ENCODE measurements at regions not wholly inside any gene's neighbourhood (a gene's known extent, or its start where the extent isn't known, plus 50 kb on each side); places are given as distances from the start of the nearest gene placed in this dataset.

DNA sequence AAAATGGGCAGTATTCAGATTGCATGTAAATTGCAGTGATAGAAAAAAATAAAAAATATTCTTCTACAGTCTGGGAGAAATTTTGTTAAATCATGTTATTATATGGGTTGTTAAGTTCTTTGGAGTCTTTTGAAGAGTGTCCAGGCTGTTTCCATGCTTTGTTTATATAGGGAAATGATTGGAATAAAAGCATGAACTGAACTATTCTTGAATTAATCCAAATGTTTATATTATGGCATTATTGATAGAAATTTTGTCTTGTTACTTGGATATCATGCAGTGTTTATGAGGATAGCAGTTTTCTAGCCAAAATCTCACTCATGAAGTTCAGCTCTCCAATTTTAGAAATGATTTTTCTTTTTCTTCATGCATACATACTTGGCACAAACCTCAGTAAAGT is 108.2 kb upstream of the NAV3 start:
- no peak for DNase-seq

DNA sequence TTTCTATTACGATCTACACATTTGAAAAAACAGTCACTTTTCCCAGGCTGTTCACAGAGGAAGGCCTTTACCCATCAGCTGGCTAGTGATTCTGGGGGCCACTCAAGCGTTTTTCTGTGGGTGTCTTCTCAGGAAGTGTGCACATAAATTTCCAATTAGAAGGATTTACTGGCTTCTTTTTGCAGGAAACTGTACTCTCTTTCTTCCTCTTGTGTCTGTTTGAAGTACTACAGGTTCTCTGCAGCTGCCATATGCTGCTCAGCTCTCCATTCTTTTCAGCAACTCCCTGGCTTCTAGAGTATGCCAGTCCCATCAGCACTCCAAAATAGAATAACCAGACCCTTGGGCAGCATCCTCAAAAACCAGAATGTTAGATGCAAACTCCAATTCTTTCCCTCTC is 110.4 kb upstream of the NAV3 start:
- DNase-seq = no peak

DNA sequence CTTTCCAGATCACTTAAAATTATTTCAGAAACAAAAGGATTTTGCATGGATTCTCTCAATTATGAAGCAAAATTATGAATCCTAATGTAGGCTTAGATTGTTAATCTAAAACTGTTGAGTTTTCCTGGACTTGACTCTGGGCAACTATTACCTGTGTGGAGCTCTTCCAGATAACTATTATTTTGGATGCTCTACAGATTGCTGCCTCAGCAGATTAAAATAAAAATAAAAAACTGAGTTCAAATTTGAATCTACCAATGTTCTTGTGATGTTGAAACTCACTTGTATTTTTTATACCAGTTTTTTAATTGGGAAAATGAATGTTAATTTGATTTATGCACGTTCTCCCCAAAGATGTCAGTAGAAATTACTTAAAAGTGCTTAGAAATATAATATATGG is 120.5 kb upstream of the NAV3 start:
- no peak for DNase-seq

DNA sequence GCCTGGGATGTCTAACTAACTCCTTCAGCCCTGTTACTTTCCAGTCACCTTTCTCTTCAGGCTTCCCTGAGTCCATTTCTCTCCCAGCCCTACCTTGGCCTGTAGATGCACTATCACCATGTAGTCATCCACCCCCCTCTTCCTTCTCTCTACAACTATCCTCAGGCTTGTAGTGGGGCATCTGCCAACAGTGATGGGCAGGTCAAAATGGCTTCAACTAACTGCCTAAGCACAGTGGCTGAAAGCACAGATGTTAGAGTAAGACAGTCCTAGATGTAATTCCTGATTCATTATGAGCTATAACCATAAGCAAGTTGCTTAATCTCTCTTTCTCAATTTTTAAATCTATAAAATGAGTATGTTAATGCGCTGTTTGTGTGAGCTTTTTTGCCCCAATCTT is 133.6 kb upstream of the NAV3 start:
- no peak for DNase-seq

DNA sequence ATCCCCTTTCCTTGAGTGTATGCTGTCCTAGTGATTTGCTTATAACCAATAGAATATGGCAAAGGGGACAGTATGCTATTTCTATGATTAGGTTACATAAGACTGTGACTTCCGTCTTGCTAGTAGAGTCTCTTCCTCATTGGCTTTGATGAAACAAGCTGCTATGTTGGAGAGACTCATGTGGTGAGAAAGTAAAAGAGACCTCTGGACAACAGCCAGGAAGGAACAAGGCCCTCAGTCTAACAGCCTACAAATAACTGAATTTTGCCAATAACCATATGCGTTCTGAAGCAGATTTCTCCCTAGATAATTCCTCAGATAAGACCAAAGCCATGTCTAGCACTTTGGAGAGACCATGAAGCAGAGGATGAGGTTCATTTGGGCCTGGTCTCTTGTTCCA is 134.5 kb upstream of the NAV3 start:
- DNase-seq = no peak

DNA sequence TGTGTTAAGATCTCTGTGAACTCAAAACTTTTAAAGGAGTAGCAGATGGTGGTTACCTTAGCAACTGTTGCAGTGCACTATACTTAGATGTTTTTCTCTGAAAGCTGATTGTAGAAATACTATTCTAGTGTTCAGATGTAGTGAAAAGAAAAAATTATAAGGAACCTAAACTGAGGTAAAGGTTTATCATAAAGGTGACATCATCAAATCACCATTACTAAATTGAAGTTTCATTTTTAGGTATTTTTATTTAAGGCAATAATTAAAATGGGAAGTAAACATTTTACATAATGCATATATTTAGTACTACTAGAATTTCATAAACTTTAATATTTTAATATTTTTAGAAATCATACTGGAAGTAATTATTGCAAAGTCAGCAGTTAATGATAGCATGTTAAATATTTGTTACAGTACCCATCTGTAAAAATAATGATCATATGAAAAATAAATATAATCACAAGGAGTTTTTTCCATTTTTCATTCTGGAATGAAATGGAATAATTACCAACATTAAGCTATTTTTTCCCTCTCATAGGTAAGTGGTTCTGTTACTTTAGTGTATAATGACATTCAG is 141.1 kb upstream of the NAV3 start:
- DNase-seq = no peak

DNA sequence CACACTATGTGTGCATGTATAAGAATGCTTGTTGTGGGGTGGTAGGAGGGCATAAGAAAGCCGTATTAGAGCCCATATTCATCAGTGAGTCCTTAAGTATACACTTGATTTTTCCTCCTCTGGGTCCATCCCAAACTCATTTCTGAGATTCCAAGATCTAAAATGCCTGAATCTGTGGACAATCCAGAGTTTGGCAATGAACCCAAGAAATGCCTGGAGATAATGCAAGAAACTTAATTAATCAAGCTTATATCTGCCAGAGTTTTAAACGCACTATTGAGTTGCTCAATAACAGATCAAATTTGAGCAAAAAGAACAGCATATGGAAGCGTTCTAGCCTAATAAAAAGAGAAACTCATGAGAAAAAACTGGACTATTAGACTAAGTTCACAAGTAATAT is 143.4 kb upstream of the NAV3 start:
- DNase-seq = no peak

DNA sequence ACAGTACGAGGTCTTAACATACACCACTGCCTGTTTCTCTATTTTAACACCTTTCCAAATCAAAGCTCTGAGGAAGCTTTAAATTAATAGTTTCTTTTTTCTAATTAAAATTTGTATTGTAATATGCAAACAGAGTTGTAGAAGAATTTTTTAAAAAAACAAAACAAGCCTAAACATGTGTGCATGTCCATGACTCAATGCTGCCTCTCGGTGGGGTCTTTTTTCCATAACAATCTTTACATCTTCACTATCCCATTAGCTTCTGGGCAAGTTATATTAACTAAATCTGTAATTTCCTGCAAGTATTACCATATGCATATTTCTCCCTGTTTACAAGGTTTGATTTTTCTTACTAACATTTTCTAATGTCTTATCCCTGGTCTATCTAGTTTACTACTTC is 143.9 kb upstream of the NAV3 start:
- no peak for DNase-seq

DNA sequence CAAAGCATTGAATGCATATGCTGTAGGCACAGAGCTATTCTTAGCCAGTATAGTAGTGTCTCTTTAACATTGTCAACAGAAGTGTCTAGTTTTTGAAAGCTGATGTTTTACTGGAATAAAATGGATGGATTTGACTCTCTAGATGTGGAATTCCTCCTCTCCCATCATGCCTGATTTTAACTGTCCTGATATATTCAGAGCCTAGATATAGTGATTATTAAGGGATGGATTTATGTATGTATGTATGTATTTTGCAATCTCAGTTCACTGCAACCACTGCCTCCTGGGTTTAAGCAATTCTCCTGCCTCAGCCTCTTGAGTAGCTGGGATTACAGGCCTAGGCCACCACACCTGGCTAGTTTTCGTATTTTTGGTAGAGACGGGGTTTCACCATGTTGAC is 144.8 kb upstream of the NAV3 start:
- DNase-seq = no peak

DNA sequence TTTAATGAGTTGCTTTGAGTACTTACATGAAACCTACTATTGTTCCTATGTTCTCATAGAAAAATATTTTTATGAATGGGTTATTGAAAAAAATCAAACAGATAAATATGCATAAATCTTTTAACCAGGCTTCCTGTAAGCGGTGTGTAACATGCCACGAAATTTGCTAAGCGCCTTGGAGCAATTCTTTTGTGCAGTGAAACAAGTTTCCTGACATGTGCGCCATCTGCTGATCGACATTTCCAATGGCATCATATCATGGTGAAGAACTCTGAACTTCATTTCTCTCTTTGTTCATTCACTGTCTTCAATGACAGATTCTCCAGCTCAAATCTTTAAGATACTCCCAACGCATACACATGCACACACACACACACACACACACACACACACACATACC is 145.6 kb upstream of the NAV3 start:
- DNase-seq = no peak

DNA sequence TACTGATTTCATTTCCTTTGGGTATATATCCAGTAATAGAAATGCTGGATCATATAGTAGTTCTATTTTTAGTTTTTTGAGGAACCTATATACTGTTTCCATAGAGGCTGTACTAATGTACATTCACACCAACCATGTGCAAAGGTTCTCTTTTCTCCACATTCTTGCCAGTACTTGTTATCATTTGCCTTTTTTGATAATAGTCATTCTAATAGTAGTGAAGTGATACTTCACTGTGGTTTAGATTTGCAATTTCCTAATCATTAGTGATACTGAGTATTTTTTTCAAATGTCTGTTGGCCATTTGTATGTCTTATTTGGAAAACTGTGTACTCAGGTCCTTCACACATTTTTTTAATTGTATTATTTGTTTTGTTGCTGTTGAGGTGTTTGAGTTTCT is 148.2 kb upstream of the NAV3 start:
- no peak for DNase-seq

DNA sequence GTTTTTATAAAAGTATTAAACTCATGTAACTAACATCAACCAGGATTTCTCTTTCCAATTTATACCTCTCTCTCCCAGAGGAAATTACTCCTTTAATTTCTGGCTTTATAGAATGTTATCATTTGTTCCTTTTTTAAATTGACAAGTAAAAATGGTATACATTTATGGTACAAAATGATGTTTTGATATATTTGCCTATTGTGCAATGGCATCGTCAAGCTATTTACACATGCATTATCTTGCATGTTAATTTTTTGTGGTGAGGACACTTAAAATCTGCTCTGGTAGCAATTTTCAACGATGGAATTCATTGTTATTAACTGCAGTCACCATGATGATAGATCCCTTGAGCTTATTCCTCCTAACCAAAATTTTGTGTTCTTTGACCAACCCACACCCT is 149.0 kb upstream of the NAV3 start:
- no peak for DNase-seq

DNA sequence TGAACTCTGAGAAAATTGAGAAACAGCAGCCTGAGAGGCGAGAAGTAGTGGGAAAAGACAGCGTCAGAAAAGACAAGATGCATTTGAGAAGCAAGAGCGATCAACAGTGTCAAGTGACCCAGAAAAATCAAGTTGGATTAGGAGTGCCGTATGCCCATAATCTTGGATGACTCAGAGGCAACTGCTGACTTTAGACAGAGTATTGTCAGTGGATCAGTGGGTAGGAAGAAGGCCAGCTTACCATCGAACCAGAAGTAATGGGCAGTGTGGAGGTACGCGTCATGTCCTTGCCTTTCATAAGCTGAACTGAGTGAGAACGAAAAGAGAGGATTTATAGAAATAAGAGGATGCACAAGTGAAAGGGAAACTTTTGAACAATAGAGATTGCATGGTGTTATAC is 151.0 kb upstream of the NAV3 start:
- no peak for DNase-seq

DNA sequence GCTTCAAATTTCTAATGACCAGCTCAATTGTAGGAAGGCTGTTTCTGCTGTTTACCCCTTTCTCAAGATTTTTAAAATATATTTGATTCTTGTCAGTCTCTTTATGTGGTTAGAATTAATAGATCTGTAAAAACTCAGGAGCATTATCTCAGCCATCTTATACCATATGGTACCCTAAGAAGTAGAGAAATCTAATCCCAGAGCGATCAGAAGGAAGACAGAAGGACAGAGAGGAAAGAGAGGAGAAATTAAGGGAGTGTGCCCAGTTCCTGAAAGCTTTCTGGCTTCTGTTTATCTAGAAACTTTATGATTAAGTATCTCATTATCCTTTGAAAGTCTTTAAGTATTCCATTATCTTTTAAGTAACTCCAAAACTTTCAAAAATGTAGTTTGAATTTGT is 152.1 kb upstream of the NAV3 start:
- DNase-seq = no peak

DNA sequence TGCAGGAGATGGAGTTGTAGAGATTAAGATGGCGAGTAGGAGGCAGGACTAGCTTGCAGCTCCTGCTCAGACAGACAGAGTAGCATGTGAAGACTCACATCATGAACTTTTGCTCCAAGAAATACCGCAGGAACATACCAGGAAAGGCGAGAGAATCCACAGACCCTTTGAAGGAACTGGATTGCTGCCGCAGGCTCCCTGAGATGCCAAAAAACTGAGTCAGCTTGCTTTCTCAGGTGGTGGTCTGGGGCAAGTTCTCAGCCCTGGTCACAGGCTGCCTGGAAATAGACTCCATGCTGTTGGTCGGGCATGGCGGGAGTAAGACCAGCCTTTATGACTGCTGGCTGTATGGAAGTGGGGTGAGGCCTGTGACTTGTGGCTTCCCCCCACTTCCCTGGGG is 163.6 kb upstream of the NAV3 start:
- DNase-seq = no peak

DNA sequence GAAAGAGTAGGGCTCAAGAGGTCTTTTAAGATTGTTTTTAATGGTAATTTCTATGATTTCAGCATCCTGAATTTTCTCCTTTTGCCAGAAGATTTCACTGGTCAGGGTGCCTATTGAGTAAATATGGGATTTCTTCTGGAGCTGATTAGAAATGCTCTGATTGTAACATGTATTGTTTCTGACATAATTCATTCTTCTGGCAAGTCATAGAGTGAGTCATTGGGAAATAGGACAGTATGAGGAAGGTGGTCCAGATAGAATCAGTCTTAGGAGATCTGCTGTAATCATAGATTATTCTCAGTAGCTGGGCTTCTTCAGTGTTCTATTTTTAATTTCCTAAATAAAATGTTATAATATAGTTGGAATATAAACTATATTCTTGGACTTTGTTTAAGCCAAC is 182.0 kb upstream of the NAV3 start:
- no peak for DNase-seq

DNA sequence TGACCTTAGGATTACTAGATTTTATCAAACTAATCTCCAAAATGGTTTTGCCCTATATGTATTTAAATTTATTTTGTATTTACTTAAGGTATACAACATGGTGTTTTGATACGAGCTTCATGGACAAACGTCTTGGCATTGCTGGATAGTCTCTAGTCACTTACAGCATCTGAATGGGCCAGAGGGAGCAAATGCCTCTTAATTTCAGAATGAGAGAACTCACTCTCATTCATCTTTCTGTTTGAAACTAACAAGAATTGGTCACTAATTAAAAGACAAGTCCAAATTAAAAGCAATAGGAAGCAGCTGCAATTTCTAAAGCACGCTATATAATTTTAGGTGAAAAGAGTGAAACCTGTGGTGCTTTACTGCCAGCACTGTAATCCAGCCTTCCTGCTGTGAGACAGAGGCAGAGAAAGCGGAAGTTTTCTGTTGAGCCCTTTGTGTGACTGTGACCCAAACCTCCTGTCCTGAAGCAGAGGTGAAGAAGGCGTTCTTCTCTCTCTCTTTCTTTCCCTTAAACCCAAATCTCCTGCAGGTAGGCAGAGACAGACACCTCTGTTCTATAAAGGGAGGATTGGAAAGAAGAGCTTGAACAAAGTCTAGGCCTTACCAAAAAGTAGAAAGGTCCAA is 184.6 kb upstream of the NAV3 start:
- no peak for DNase-seq

DNA sequence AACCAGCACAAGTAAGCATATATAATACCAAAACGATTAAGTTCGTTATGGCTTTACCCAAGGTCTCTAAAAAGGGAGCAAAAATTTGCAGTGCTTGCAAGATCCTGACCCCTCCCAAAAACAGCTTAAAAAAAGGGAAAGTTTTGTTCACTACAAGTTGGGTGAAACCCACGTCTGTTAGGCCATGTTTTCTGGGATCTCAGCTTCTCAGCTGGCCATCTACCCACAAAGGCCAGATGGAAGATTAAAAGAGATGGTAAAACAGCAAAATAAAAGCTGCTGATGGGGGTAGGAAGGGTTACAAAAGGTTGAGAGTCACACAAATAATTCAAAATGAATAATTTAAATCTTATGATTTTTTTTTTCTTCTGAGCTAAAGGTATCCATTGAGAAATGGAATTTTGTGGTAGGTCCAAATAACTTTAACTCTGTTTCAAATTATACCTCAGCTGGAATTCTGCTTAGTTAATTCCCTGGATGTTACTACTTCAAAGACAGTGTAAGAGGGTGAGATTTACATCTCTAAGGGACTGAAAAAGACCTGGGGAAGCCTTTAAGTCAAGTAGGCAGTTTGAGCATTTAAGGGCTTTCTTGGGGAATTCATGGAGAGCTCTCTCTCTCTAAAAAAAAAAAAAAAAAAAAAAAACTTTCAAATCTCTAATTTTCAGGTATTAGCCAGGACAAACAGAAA is 185.6 kb upstream of the NAV3 start:
- no peak for DNase-seq

DNA sequence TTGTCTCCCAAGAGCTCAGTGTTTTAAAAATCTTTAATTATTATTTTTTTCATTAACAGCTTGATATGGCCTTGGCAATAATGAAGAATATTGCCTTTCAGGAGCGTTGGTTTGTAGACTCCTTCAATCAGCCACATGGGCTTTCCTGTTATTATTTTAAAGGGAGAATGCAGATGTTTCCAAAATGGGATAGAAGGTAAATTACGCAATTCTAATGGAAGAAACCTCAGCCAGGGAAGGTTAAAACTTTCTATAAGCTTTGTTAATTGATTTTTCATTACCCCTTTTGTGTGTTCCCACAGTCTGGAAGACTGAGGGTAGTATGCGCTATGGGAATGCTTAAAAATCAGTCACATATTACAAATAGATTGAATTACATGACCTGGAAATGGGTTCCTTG is 188.4 kb upstream of the NAV3 start:
- no peak for DNase-seq

DNA sequence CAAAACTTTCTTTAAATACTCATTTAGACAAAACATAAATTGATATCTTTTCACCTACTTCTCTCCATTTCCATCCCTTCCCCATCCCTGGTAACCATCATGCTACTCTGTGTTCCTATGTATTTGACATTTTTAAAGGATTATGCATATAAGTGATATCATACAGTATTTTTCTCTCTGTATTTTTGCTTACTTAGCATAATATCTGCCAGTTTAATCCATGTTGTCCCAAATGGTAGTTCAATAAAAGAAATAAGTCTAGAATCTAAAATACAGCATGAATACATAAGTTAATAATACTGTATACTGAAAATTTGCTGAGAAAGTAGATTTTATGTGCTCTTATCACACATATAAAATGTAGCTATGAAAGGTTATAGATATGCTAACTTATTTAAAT is 190.3 kb upstream of the NAV3 start:
- DNase-seq = no peak

DNA sequence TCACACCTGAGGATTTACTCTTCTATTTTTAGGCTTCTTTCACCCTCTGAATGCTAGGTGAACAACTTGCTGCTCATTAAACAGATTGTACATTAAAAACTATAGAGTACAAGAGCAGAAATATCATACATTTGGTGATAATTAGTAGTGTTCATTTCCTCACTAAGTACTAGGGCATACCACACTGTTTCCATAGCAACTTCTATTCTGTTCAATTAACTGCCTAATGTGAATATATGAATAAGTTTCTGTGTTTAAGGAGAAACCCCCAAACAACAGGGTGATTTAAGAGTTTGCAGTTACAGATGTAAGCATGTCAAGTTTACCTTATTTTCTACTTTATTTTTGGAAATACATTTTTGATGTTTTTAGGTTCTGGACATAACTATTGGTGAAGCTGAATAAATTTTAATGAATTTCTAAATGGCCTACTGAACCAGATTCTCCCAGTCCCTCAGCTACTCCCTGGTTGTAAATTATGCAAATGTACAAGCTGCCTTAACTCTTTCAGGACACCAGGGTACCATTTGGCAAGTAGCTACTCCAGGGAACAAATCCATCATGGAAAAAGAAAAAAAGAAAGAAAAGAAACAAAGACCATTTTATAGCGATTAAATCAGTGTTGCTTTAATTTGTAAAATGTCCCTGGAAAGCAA is 199.8 kb upstream of the NAV3 start:
- no peak for DNase-seq

DNA sequence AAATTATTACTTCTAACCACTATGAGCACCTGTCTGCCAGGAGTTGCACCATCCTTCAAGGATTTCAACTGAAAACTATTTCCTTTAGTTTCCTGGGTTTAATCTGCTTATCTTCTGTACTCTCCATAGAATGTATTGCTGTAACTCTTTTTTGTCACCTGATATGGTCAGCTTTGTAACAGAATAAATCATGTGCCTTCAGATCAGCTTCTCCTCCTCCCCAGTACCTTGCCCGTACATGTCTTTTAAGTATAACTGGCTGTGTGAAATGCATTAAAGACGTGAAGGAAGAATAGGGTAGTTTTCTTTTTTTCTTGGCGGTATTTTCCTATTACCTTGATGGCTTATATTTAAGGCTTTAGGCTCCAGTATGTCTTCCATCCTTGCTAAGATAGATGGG is 200.3 kb upstream of the NAV3 start:
- no peak for DNase-seq

DNA sequence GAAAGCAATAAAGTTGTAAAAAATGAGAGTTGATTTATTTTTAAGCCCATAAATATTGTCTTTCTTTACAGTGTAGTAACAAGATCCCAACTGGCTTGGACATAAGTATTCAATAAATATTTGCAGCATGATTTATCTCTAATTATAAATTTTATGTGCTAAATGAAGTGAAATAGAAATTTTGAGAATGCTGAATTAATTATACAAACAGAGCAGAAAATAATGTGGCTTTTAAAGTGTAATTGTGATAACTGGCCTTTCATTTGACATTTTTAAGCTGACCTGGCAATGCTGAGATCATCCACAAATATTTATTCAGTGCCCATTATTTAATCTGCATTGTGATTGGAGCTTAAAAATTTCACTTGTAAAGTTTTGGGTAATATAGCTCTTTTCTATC is 201.6 kb upstream of the NAV3 start:
- DNase-seq = no peak

DNA sequence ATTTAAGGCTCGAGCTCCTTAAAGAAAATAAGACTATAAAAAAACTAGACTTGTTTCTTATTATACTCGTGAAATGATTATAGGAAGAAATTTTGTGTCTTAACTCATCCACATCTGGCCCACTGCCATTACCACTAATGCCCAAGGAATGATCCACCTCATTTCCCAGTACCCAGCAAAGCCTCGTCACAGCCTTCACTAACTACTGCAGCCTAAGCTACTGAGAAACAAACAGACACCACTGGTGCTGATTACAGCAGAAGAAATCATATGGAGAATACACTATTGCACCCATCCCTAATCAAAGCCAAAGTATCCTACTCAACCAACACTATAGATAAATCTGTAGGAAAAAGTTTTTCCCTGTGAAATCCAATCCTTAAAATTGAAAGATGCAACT is 205.3 kb upstream of the NAV3 start:
- DNase-seq = no peak

DNA sequence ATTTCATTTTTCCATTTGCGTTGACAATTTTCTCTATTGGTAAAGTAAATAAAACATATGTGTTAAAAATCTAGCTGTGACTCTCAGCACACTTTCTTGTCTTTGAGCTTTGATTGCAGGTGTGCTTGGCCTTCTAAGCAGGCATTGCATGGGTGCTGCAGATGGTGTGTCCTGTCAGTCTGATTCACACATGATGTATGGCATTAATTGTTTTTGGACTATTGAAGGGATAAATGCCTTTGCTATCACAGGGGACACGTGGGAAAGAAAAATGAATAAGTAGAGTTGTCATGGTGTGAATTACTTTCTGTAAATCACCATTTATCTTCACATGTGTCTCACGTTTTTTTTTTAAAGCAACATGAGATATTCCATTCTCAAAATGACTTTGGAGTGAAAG is 211.3 kb upstream of the NAV3 start:
- no peak for DNase-seq
